GM19395 (cell line): ENCODE measurements at regions not wholly inside any gene's neighbourhood (a gene's known extent, or its start where the extent isn't known, plus 50 kb on each side); places are given as distances from the start of the nearest gene placed in this dataset.

Experiments
- ATAC-seq: cut with Tn5 transposase; IDR thresholded peaks from one replicate; pipeline ENCODE4 v1.9.1; 2021; ENCODE audit warnings: mild to moderate bottlenecking, moderate library complexity; ENCODE audit not compliant: unreplicated experiment

GRCh38 chr10:31143331-31143935 is 111.8 kb upstream of the ZNF438 start:
- no peak for ATAC-seq

GRCh38 chr10:31145986-31146385 is 114.3 kb upstream of the ZNF438 start:
- no peak for ATAC-seq

DNA sequence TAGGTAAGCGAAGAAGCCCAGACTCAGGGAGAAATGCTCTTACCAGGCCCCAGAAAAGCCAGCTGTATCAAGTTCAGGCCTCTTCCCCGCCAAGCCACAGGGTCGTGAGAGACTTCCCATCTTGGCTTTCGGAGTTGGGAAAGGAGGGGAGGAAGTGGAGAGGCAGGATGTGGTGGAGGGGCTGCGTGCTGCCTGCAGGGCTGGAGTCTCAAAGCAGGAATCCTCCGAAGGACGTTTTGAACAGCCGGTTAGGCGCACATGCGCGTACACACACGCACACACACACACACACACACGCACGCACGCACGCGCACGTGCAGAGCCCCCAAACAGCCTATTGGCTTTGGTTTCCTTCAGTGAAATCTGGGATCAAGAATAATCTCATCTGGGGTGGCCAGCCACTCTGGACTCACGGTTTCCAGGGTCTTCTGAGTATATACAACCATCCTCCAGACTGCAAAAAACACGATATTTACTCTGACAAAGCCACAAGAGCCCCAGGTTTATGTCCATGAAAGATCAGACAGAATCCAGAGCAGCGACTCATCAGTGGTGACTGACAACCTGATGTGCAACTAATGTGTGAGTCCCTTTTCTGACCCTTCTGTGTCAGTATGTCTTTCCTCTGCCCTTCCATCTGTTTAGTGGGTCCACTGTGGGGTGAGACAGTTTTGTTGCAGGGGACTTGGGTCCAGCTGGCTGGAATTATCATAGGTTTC is 115.0 kb upstream of the ZNF438 start:
- no peak for ATAC-seq

DNA sequence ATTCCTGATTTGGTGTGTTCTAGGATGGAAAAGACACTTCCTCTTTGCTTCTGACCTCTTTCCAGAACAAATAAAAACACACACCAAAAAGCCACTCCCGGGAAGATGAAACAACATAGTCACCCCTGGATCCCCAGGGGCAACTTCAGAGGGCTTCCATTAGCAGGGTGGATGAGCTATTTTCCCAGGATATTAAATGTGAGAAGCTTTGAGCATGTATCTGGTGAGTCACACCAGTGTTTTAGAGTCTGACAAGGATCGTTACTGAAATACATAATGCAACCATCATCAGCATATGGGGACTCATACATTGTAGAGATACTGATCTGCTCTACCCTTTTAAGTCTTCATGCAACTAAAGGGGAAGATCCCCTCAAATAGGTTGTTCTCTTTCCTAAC is 115.5 kb upstream of the ZNF438 start:
- ATAC-seq = no peak

- no peak for ATAC-seq
Observed at GRCh38 chr10:31148951-31149350, 117.3 kb upstream of the ZNF438 start.

DNA sequence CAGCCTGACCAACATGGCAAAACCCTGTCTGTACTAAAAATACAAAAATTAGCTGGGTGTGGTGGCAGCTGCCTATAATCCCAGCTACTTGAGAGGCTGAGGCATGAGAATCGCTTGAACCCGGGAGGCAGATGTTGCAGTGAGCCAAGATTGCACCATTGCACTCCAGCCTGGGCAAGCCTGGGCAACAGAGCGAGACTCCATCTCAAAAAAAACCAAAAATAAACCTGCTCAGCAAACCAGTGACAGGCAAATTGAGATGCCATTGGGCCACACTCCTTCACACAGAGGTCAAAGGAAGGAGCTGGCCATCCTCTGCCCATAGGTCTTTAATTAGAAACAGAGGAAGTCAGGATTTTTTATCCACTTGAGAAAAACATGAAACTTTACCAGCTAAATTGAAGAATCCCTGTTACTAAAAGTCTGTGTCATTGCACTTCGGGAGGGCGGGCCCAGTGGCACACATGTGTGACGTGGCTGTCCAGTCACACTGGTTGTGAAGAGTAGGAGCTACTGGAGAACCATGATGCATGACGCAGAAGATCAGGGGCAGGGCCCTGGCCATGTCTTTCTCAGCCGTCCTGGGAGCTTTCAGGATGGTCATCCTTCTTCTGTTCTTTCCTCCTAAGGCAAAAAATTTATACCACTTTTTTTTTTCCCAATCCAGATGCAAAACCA is 118.3 kb upstream of the ZNF438 start:
- no peak for ATAC-seq

DNA sequence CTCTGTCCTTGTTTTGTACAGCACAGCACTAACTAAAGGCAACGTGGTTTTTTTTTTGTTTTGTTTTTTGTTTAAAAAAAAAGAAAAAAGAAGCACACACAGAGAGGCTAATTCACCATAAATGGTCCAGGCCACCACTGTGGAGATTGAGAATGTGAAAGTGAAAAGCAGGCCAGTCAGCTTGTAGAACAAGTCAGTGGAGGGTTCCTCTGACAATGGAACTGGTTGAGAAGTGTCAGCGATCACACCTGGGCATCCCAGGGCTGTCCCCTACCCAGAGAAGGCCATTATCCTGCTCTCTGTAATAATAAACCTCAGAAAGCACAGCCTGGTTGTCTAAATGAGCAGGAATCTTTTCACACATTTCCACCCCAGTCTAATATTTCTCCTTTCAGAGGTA is 119.6 kb upstream of the ZNF438 start:
- ATAC-seq = no peak

- ATAC-seq = no peak
Observed at GRCh38 chr10:31152421-31153135, 120.9 kb upstream of the ZNF438 start.

- no peak for ATAC-seq
Observed at GRCh38 chr10:31153161-31153560, 121.5 kb upstream of the ZNF438 start.

GRCh38 chr10:31153692-31154091 is 122.0 kb upstream of the ZNF438 start:
- no peak for ATAC-seq

GRCh38 chr10:31154996-31155395 is 123.3 kb upstream of the ZNF438 start:
- ATAC-seq = no peak

DNA sequence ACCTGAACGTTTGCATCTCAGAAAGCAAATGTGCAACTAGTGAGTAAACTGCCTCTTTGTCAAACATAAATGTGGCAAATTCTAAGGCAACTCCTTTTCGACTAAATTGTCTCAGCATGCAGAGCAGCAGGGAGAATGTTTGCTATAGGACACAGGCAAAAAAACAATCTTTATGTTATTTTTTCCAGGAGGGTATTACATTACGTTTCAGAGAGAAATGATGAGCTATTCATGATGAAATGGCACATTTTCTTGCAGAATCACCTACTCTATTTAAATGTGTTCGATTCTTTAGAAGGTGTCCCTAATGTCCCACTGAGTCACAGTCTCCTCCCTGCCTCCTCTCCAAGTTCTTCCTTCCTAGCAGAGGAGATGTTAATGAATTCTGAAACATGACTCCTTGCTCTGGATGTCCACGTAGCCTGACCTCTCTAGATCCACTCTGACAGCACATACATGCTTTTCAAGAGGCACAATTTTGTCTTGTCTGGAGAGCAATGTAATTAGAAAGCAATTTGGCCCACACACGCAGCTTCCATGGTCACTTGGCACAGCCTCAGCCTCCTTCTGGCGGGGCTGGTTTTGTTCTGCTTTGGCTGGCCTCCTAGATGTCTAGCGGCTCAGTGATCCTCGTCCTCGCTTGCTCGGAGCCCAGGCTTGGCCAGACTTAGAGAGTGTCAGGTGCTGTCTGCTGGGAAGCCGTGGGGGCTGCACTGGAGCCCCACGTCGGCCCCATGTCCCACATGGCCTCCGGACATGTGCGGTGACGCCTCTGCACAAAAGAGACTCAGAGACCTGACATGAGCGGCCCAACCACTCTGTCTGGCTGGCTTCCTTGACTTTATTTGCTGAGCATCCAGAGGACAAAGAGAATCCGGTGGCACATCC is 125.7 kb upstream of the ZNF438 start:
- ATAC-seq = no peak

DNA sequence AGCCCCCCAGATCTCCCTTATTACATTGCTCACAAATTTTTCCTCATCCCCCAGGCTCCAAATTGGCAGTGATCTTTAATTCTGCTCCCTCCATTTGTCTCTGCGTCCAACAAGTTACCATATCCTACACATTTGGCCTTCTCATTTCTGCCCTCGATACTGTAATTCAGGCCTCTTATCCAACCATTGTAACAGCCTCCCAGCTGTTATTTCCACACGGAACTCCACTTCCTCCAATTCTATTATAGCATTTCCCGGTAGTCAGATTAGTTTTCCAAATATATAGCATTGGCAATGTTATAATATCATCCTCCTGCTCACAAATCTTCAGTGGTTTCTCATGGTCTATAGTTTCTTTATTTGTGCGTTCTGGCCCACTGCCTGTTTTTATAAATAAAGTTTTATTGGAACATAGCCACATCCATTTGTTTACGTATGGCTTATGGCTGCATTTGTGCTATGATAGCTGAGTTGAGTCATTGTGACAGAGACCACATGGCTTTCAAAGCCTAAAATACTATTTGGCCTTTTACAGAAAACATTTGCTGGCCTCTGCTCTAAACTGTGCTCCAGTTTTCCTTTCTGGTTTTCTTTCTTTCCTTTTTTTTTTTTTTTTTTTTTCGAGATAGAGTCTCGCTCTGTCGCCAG is 126.5 kb upstream of the ZNF438 start:
- ATAC-seq = no peak

GRCh38 chr10:31166606-31167005 is 134.9 kb upstream of the ZNF438 start:
- ATAC-seq = no peak

GRCh38 chr10:31170636-31171035 is 139.0 kb upstream of the ZNF438 start:
- no peak for ATAC-seq

DNA sequence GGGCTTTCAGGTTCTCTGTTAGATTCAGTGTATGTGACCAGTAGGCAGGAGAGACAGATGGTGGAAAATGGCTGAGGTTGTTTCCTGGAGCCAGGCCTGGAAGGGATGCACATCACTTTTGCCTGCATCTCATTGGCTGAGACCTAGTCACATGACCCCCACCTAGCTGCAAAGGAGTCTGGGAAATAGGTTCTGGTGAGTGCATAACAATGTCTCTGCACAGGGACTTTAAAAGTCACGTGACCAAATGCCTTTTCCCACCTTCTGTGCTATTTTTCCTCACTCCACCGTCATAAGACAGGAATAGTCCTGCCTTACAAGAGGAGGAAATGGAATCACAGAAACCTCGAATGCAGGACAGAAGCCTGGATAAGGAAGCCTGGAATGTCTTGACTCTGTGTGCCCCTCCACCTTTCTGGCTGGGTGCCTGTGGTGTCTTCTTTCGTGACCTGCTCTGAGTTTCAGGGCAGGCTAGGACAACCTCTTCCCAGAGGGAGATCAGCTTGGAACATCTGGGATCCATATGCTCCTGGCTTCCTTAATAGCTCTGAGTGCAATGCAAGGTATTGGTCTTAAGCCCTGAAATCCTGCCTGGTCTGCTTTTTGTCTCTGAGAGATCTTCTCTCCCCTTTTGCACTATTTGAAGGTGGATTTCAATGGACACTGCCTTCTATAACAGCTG is 139.9 kb upstream of the ZNF438 start:
- no peak for ATAC-seq

DNA sequence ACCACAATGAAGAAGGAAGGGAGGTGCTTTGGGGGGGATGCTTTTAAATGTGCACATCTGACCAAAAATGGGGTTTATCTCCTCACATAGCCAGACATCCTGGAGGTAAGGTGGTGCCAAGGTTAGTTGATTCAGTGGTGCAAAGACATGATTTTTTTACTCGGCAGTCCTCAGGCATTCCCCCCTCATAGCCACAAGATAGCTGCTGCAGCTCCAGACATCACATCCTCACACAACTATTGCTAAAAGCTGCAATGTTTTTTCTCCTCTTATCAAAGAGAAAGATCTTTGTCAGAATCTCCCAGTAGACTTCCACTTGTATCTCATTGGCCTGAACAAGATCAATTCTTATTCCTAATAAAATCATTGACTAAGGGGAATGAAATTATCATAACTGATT is 141.3 kb upstream of the ZNF438 start:
- no peak for ATAC-seq

DNA sequence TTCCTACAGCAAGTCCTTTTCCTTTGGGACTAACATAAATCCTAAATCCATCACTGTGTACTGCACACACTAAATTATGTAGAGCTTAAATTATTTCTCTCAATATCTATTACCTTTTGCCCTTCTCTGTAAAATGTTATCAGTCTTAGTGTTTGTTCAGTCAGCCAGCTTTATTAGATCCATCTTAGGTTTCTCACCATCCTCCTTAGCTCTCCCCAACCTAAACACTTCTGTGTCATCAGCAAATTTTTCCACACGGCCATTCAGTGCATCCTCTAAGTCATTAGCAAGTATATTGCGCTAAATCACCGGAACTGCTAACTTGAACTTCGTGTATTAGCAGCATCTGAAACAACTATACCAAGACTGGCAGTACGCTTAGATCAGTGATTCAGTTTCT is 142.1 kb upstream of the ZNF438 start:
- ATAC-seq = no peak

- no peak for ATAC-seq
Observed at GRCh38 chr10:31179091-31179680, 139.8 kb upstream of the ZEB1 start.
